PC-3 (cell line): ENCODE measurements at regions not wholly inside any gene's neighbourhood (a gene's known extent, or its start where the extent isn't known, plus 50 kb on each side); places are given as distances from the start of the nearest gene placed in this dataset.
"Not testable (repeated sequence)": the region's sequence is repeated elsewhere in the genome, so short reads cannot be mapped to it uniquely, and the experiment has no call there.

Experiments
- CTCF ChIP-seq: fragments of 300-600 bp; sonication (generic); conservative IDR thresholded peaks from 2 replicates; pipeline ENCODE4 v1.5.1; 2017; ENCODE audit warnings: antibody characterized with exemption, low read depth, mild to moderate bottlenecking, low read length
- EZH2 ChIP-seq: fragments of 300-600 bp; sonication (generic); IDR thresholded peaks from one replicate; pipeline ENCODE4 v1.6.1; 2017; ENCODE audit warnings: antibody characterized with exemption, mild to moderate bottlenecking, low read length; ENCODE audit not compliant: unreplicated experiment
- EZH2phosphoT487 ChIP-seq: fragments of 300-600 bp; sonication (generic); IDR thresholded peaks from 2 replicates; pipeline ENCODE4 v1.6.1; 2018; ENCODE audit warnings: mild to moderate bottlenecking, antibody characterized with exemption, low read length, borderline replicate concordance

GRCh38 chr1:69120126-69120741 is 447.5 kb upstream of the LRRC7 start:
- not testable (repeated sequence) for TF ChIP-seq CTCF, EZH2, EZH2phosphoT487
